ENCODE measurements at regions not wholly inside any gene's neighbourhood (a gene's known extent, or its start where the extent isn't known, plus 50 kb on each side); places are given as distances from the start of the nearest gene placed in this dataset.

DNA sequence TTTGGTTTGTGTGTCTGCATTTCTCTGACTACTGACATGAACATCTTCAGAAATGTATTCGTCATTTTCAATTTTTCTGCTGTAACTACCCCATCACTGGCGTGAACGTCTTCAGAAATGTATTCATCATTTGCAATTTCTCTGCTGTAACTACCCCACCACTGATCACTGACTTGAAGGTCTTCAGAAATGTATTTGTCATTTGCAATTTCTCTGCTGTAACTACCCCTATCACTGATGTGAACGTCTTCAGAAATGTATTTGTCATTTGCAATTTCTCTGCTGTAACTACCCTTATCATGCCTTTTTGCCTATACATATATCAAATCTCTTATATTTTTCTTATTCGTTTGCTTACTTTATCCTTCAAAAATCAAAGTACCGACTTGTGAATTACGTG lies 274.0 kb downstream of the EFNB2 start:
- no peak for DNase-seq (ENCODE audit: low spot score)
- intact Hi-C loops (cut with DNase I) = no loop called here

GRCh38 chr13:106260352-106260751 lies 275.1 kb downstream of the EFNB2 start:
- intact Hi-C loops (cut with DNase I) = no loop called here
- no peak for DNase-seq (ENCODE audit: low spot score)

GRCh38 chr13:106259928-106260327 lies 275.5 kb downstream of the EFNB2 start:
- DNase-seq (ENCODE audit: low spot score) = no peak
- intact Hi-C loops (cut with DNase I) = loop anchor here in 1 of 2 donors (5.0 kb wide), 1 partner anchor 623 kb away; no protein-coding TSS in a partner anchor

- no peak for DNase-seq (ENCODE audit: low spot score)
- intact Hi-C loops (cut with DNase I) = no loop called here
Measured at GRCh38 chr13:106246666-106247188, 288.7 kb downstream of the EFNB2 start.

- intact Hi-C loops (cut with DNase I) = no loop called here
- DNase-seq (ENCODE audit: low spot score) = no peak
Measured at GRCh38 chr13:106246242-106246641, 289.2 kb downstream of the EFNB2 start.

- intact Hi-C loops (cut with DNase I) = no loop called here
- no peak for DNase-seq (ENCODE audit: low spot score)
Measured at GRCh38 chr13:106243011-106243565, 292.4 kb downstream of the EFNB2 start.

- intact Hi-C loops (cut with DNase I) = no loop called here
- no peak for DNase-seq (ENCODE audit: low spot score)
Measured at GRCh38 chr13:106241974-106242953, 293.2 kb downstream of the EFNB2 start.

- intact Hi-C loops (cut with DNase I) = loop anchor here in 1 of 2 donors (5.0 kb wide), 1 partner anchor 214 kb away; no protein-coding TSS in a partner anchor
- DNase-seq (ENCODE audit: low spot score) = no peak
Measured at GRCh38 chr13:106238690-106239089, 296.8 kb downstream of the EFNB2 start.

GRCh38 chr13:106234636-106235035 lies 300.8 kb downstream of the EFNB2 start:
- DNase-seq (ENCODE audit: low spot score) = no peak
- intact Hi-C loops (cut with DNase I) = loop anchor here in 1 of 2 donors (5.0 kb wide), 1 partner anchor 218 kb away; no protein-coding TSS in a partner anchor

DNA sequence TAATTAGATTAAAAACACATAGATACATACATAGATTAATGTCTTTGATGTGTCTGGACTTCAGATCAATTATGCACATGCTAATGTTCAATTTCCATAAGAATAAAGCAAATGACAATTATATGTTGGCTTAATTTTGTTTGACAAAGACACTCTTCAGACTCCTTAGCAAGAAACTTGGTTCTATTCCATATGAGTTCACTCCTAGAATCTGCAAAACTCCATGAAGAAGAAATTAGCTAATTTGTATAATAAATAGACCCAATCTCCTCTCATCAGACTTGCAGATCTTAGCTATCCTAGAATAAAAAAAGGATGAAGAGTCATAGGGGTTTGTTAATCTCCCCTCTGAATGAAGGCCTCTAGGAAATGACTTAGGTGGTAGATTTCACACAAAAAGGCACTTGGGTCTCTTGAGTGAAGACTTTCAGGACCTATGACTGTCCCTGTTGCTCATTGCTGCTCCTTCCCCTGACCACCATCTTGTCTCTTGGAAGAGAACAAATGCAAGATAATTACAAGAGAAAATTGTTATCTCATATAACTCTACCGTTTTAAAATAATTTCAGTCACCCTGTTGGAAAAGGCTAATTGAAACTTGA lies 302.2 kb downstream of the EFNB2 start:
- intact Hi-C loops (cut with DNase I) = no loop called here

GRCh38 chr13:106232681-106233080 lies 302.8 kb downstream of the EFNB2 start:
- DNase-seq (ENCODE audit: low spot score) = no peak
- intact Hi-C loops (cut with DNase I) = no loop called here

More for the DNA sequence above, 302.2 kb downstream of the EFNB2 start:
- no peak for DNase-seq (ENCODE audit: low spot score)

DNA sequence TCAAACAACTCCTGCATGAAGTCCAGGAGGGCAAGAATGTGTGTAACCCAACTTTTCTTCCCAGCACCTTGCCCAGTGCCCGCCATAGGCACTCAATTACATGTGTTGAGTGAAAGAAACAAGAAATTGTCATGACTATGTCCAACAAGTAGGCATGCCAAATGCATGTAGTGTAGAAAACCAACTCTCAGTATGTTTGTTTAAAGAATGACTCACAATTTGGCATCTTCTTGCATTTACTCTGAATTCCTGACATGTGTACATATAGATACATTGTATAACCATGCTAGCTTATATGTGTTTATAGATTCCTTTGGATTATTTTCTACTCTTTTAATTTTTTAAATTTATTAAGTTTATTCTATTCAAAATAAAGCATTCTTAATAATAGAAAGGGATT lies 305.0 kb downstream of the EFNB2 start:
- intact Hi-C loops (cut with DNase I) = no loop called here

GRCh38 chr13:106225126-106225525 lies 310.3 kb downstream of the EFNB2 start:
- intact Hi-C loops (cut with DNase I) = no loop called here
- DNase-seq (ENCODE audit: low spot score) = no peak

More for the DNA sequence above, 305.0 kb downstream of the EFNB2 start:
- DNase-seq (ENCODE audit: low spot score) = no peak

GRCh38 chr13:106220211-106220610 lies 315.3 kb downstream of the EFNB2 start:
- no peak for DNase-seq (ENCODE audit: low spot score)
- intact Hi-C loops (cut with DNase I) = no loop called here

- intact Hi-C loops (cut with DNase I) = no loop called here
- no peak for DNase-seq (ENCODE audit: low spot score)
Measured at GRCh38 chr13:106213028-106213757, 322.3 kb downstream of the EFNB2 start.

- intact Hi-C loops (cut with DNase I) = no loop called here
- DNase-seq (ENCODE audit: low spot score) = no peak
Measured at GRCh38 chr13:106212386-106213010, 323.0 kb downstream of the EFNB2 start.

- intact Hi-C loops (cut with DNase I) = no loop called here
- DNase-seq (ENCODE audit: low spot score) = no peak
Measured at GRCh38 chr13:106210324-106210723, 325.1 kb downstream of the EFNB2 start.

GRCh38 chr13:106205871-106206270 lies 329.6 kb downstream of the EFNB2 start:
- no peak for DNase-seq (ENCODE audit: low spot score)
- intact Hi-C loops (cut with DNase I) = no loop called here

- intact Hi-C loops (cut with DNase I) = no loop called here
- DNase-seq (ENCODE audit: low spot score) = no peak
Measured at GRCh38 chr13:106197496-106197895, 338.0 kb downstream of the EFNB2 start.

Measured in posterior vena cava (tissue), 2 donors.